ENCODE measurements at regions not wholly inside any gene's neighbourhood (a gene's known extent, or its start where the extent isn't known, plus 50 kb on each side); places are given as distances from the start of the nearest gene placed in this dataset.

DNA sequence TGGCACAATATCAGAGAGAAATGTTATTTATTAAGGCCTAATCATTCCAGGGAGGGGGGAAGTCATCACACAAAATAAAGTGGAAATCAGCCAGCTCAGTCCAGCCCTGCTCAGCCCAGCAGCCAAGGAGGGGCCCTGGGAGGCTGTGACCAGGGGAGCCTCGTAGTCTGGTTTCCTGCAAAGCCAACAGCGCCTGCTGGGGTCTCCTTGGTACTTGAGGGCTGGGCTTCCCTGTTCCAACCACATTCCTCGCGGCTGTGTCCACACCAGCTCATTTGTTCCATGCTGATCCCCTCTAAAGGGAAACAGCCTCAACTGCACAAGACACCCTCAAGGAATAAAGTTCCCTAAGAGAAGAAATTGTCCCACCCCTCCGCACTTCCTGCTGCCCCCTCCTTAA lies 154.0 kb downstream of the TMEM132E start:
- no peak for DNase-seq

DNA sequence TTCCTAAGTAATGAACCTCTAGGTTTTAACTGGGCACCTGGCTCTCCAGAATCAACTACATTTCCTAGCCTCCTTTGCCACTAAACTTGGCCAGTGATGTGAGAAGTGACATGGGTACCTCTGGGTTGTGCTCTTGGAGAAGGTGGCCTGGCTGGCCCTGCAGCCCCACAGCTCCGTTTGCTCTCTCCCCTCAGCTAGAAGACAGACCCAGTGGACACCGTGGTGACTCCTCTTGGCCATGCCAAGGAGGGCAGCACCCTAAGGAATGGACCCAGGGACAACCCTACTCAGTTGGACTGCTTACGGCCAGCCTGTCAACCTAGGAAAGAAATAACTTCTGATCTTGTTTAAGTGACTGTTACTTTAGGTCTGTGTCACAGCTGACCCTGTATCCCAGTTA lies 151.4 kb downstream of the TMEM132E start:
- DNase-seq = no peak

DNA sequence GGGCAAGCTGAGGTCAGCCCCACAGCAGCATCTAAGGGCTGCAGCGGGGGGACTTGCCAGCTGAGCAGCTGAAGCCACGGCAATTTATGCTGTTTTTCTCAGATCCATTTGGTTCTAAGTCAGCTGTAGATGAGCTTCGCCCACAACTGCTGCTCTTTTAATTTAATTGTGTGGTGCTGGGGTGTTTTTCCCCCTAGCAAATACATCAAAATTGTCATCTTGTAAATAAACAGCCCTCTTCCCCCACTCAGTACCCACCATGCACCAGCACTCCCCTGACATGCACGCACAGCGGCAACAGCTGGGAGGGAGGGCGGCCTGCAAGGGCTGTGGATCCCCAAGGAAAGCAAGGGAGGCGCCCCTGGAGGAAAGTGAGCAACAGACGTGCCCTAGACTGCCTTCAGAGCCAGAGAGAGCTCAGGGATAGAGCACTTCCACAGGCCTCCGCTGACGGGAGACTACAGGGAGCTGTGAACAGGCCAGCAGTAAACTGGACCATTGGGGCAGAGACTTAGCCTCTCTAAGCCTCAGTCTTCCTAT lies 149.5 kb downstream of the TMEM132E start:
- no peak for DNase-seq

DNA sequence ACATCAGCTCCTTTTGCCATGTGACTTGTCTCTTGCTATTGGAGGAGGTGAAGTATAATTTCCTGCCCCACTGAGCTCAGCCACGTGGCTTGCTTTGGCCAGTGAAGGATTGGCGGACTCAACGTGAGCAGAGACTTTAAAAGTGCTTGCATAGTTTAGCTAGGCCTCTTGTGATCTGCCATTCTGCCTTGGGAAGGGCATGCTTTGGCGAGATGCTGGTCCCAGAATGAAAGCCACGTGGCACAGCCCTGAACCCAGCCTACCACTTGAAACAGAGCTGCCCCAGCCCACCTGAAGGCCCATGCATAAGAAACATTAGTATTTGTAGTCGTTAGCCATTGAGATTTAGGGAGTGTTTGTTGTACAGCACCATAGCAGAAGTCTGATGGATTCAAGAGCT lies 148.2 kb downstream of the TMEM132E start:
- DNase-seq = no peak

DNA sequence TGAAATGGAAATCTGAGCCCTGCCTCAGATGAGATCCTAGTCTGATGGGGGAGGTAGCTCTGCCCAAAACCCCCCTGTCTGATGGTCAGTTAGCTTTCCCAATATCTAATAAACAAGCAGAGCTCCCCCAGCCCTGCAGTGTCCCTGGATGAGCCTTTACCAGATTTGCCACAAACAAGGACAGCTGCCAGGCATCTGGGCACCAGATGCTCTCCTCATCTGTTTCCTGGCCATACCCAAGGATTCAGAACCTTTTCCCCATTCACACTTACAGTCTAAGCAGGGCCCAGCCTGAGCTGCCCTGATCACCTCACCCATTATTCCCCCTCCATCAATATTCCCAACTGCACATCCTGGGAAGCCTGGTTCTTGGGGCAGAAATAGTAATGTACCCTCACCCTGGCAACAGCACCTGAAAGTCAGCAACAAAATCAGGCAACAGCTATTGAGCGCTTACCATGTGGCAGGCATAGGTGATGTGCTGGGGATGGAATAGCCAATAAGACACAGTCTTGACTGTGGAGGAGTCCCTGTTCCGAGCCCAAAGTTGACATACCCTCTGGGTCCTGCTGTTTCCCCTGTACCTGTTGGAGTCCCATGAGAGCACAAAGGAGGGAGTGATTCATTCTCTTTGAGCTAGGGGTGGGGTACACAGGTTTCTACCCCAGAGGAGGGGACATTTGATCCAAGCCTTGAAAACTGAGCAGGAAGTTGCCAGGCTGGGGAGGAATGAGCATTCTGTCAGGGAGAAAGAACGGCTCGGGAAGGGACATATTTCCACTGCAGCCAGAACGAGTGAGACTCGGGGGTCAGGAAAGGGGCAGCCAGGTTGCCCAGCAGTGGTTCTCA lies 147.4 kb downstream of the TMEM132E start:
- DNase-seq = no peak

DNA sequence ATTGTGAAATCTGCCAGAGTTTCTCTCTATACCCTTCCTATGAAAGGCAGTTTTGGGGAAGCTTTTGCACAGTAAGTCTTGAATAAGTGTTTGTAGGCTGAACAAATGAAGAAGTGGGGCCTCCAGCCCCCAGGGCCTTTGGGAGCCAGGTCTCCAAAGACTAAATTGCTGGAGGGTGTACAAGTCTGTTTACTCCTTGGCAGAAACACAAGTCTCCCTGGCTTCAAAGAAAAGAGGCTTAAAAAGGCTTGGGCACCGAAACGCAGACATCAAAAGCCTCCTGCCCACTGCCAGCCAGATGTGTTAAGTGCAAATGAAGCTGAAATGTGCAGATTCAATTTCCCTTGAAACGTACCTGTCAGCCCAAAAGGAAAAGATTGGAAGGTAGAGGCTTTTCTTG lies 146.3 kb downstream of the TMEM132E start:
- no peak for DNase-seq

DNA sequence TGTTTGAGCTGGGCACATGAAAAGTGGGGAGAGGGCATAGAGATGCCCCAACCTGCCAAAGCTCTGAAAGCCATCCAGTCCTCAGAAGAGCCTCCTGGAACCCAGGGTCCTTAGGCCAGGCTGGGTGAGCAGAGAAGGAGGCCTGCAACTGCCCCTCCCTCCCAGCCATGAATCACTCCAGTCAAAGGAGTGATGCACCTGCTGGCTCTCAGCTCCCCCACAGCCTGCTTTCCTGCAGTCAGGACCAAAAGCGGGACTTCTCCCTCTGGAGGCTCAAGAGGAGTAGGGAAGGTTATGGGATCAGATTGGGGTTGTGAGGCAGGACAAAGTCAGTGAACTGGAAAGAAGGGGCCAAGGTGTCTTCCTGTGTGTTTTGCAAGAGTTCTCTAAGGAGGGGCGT lies 145.6 kb downstream of the TMEM132E start:
- no peak for DNase-seq

DNA sequence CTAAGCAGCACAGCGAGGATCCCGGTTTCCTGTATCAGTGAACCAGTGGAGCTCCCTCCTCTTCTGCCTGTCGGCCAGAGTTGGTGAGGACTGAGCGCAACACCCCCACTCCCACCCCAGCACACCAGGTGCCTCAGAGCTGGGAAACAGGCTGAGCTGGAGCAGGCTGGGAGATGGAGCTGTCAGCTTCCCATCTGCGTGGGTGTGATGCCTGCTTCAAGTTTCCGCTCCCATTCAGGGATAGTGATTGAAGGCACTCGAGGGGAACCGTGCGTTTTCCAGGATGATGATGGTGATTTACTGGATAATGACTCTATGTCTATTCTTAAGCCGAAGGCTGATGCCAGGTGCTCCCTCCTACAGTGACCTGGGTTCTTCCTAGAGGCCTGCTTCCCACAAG lies 144.5 kb downstream of the TMEM132E start:
- no peak for DNase-seq

DNA sequence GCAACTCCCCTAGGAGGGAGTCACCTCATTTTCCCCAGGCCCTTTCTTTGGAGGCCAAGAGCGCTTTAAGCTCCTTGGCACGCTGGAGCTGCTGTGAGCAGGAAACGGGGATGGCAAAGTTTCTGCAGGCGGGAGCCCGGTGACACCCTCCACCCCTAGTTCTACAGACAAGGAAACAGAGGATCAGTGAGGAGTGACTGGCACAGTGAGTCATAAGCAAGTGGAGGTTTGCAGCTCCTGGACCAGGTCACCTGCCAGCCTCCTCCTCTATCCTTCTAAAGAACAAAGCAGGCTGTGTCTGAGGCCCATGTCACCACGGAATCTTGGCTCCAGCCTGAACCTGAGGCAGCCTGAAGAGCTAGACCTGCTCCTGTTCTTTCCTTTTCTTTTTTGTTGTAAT lies 141.9 kb downstream of the TMEM132E start:
- no peak for DNase-seq

DNA sequence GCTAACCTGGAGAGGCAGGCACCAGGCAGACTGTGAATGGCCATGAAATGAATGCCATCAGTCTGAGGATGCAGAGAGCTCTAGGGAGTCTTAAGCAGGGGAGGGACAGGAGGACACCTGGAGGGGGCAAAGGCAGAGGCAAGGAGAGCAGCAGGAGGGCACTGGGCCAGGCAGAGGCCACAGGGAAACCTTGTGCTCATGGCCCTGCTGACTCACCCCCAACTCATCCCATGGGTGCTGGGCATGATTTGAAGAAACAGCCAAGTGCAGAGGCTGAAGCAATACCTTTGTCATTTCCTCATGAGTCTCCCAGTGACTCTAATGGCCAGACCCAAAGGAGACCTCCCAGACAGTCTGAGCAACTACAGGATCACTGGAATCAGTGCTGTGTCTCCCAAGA lies 141.4 kb downstream of the TMEM132E start:
- no peak for DNase-seq

DNA sequence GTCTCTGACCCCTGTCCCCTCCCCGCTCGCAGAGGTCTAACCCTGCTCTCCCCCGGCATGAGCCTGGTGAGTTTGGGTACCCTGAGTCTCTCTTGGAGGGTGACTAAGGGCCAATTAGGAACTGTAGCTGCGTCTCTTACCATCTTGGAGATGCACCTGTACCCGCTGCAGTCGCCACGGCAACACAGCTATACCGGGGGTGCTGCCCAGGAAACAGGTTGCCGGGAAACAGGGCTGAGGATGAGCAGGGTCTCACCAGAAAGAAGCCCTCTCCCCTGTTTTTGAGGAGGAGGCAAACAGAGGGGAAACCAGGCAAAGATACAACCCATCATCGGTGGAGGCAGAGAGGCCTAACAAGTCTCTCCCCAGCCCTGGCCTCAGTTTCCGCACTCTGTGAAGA lies 140.2 kb downstream of the TMEM132E start:
- DNase-seq = no peak

DNA sequence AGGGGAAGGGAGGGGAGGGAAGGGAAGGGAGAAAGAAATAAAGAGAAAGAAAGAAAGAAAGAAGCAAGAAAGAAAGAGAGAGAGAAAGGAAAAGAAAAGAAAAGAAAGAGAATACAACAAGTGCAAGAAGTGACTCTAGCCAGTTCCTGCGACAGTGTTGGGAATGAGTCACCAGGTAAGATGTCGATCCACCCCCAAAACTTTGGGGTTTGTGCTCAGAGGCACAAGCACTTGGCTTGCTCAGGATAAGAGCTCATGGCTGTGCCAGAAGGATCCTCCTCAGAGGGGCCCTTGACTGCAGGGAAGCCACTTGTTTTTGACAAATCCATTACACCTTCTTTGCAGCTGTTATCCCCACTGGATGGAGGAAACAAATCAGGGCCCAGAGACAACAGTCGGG lies 137.7 kb downstream of the TMEM132E start:
- no peak for DNase-seq

DNA sequence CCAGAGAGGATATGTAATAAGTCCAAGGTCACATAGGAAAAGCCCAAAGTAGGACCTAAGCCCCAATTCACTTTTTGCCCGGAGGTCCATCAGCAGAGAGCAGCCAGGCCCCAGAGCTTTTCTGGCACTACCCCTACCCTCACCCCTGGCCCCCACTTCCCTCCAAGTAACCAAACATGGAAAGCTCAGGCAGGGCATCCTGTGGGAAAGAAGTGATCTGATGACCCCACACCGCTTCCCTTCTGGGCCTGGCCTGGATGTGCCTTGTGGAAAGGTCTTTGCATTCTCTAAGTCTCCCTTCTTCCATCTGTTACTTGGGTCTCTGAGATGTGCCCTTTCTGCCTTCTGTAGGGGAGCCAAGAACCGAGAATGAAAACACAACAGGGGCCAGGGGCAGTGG lies 136.9 kb downstream of the TMEM132E start:
- DNase-seq = no peak

DNA sequence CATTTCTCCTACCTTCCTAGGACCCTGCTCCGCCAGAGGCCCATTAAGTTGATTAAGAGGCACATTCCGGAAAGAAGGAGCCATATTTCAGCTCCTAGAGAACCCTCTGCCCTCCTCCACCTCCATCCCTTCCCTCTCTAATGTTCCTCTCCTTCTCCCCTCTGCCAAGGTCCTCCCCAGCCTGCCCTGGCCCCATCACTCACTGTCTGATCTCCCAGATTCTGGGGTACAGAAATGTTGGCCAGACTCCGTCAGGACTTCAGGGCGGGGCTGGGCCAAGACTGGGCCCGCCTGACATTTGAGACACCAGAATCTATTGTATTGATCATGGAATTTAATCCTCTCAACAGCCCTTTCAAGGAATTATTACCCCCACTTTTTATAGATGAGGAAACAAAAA lies 136.1 kb downstream of the TMEM132E start:
- no peak for DNase-seq

DNA sequence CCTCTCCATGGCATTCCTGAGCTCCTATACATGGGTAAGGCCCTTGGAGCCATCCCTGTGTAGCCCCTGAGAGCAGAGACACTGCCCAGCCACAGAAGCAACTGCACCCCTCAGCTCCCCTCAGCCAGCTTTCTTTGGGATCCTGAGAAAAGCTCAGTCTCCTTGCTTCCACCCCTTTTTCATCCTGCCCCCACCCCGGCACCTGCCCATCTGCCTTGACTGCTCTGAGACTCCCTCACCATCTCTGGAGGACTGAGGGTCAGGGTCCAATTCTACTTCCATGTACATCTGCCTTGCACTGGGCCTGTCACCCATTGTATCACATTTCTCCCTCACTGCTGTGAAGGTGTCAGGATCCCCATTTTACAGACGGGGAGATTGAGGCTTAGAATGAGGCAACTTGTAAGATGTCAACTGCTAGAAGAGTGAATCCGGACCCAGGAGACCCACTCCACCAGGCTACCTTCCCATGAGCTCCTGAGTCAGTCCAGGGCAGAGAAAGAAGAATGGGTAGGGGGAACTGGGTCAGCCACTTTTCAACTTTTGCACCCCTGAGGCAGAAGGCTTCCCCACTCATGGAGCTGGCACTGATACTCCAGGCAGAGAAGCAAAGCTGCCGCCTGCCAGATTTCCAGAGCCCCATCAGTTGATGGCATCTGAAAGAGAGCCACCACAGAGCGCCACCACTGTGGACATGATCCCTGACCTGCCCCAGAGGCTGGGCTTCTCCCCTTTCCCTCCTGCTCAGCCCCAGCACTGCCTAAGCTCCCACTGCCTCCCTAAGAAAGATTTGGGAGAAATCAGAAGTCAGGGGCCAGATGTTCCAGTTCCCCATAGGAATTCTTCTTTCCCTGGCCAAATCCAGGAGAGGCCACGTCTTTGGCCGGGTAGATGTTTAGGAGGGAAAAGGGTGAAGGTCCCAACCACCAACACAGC lies 135.4 kb downstream of the TMEM132E start:
- DNase-seq = no peak

DNA sequence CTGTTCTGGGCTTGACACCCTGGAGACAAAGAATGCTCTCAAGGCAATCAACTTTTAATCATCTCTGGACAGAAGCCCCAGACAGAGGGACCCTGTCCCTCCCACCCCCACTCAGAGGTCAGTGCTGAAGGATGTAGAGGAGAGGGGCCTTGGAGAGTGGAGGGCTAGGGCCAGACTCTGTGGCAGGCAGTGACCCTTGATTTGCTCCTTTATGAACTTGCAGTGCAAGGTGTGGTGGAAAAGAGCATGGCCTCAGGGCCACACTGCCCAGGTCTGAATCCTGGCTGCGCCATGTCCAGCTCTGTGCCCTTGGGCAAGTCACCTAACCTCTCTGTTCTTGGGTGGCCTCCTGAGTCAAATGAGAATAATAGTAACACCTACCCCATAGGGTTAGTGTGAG lies 134.3 kb downstream of the TMEM132E start:
- no peak for DNase-seq

DNA sequence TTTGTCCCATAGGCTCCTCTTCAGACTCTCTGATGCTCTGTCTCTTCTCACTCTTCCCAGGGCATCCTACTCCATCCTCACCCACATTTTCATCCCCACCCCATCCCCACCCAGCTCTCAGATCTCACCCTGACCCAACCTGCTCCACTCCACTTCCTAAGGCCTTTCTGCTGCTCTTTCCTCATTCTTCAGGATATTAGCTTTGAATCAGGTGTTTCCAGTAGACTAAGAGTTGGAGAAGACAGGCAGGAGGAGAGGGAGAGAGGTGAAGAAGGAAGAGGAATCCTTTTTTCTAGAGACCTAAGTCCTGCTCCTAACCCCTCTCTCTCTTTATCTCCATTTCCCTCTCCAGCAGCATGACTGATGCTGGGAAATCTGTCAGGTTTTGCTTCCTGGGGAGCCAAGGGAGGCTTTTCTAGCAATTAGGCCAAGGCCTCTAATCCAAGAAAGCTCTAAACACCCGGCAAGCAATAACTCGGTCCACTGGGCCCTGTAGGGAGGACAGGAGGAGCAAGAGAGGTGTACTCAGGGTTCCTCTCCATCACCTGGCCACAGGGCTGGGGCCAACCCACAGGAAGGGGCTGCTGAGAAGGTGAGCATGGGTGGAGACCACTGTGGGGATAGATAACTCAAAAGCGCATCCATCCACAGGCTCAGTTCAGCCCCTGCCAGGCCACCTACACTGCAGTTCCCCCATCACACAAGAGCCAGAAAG lies 133.3 kb downstream of the TMEM132E start:
- DNase-seq = no peak

DNA sequence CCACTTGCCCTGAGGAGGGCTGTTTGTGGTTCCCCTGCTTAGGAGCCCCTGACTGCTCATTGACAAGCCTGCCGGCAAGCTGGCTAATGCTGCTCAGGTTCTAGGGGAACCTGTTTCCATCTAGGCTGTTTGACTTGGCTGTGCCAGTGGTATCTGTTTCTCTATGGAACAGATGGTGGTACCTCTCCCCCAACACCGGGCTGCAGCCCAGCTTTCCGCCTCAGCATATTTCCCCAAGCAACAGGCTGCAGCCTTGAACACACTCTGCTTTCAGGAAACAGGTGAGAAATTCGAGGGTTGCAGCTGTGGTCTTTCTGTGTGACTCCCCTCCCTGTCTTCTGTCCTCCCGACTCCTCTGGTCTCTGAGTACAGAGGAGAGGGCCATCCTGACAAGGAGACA lies 132.3 kb downstream of the TMEM132E start:
- no peak for DNase-seq

DNA sequence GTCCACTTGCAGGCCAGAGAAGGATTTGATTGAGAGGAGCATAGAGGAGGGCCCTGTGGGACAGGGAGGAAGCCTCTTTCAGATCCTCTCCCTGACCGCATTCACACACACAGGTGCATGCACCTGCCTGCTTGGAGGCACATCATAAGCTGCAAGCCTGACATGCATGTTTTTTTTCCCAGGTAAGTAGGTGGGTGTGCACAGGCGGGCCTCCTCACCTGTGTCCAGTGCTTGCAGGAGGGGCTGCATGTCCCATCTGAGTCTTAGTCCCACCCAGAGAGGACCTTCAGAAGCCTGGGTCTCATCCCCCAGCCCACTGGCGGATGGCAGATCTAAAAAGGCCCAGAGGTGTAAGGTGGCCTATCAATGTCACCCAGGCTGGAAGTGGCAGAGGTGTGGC lies 130.8 kb downstream of the TMEM132E start:
- no peak for DNase-seq

DNA sequence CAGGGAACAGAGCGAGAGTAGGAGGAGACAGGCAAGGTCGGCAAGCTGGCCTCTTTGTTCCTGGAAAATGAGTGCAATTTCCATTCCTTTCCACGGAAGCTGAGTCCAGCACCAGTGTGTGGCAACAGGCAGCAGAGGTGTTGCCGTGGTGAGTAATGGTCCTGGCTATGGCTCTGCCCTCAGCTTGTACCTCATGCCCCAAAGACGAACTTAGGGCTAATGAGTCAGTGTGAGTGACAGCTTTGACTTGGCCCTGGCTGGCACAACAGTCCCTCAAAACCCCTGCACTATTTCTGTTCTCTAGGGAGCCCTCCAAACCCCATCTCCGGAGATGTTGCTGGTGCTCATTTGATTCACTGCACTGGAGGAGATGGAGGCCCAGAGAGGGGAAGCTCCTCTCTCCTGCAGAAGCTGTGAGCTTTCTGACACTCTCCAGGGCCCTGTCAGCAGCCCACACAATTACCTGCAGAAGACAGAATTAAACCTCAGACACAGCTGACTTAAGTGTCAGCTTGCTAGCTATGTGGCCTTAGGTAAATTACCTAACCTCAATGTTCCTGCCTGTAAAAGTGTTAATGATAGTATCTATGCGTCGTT lies 129.9 kb downstream of the TMEM132E start:
- DNase-seq = no peak

DNA sequence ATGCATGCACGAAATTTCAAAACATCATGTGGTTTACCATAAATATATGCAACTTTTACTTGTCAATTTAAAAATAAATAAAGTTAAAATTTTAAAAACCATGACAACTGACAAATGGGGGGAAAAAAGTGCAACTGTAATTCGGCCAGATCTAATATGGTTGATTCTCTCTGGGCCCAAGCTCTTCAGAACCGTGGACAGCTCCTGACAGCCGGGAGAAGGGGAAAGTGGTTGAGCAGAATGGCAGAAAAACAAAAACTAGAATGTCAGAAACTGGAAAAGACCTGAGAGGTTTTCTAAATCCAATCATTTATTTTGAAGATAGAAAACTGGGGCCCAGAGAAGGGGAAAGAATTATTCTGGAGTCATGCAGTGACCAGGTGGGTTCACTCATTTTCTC lies 126.6 kb downstream of the TMEM132E start:
- DNase-seq = no peak

DNA sequence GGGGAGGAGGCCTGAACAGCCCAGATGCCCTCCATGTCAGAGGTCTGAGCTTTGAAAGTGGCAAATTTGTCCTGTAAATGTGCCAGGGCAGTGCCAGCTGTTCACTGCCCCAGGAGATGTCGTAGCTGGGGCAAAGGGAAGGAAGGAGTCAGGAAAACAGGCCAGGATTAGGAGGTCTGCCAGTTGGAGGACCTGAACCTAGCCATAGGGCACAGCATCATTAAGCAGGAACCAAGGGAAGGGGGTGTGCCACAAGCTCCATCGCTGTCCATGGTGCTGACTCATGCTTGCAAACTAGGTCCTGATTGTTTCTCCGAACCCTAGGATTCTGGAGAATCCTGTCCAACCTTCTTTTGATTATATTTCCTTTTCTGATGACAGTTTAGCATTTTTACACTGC lies 124.2 kb downstream of the TMEM132E start:
- DNase-seq = no peak

DNA sequence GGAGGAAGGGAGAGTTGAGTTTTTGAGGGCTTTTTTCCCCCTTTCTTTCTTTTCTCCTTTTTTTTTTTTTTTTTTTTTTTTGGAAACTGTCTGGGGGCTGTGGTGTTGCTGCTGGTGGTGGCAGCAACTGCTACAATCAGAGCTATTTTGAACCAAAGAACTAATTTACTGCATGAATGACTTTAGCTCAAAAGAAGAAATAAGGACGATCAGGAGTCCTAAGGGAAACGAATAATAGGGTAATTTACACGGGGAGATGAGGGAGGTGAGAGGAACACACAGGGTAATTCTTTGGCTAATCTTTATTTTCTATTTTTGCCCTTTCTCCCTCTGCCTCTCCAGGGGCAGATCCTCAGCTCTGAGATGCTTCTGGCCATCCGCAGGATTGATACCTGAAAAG lies 119.8 kb downstream of the TMEM132E start:
- DNase-seq = no peak
